Activated T-cell treated with anti-CD3 and anti-CD28 coated beads, Interleukin-2, amount 50 U/mL, for 48 hours (primary cell): ENCODE measurements at regions not wholly inside any gene's neighbourhood (a gene's known extent, or its start where the extent isn't known, plus 50 kb on each side); places are given as distances from the start of the nearest gene placed in this dataset.
"Not testable (repeated sequence)": the region's sequence is repeated elsewhere in the genome, so short reads cannot be mapped to it uniquely, and the experiment has no call there.

Source experiments
- DNase-seq, 2 experiments: peaks; one replicate each; pipeline ENCODE4 v3.0.0-alpha.2; 2020

GRCh38 chr21:17676930-17677329 lies 64.2 kb upstream of the BTG3 start:
- DNase-seq: not testable (repeated sequence)

- no peak for DNase-seq
These were observed 61.4 kb upstream of the BTG3 start for GRCh38 chr21:17674106-17674505.

- DNase-seq: no peak
These were observed 60.7 kb upstream of the BTG3 start for GRCh38 chr21:17673261-17674020.

- DNase-seq: no peak
These were observed 59.0 kb upstream of the BTG3 start for GRCh38 chr21:17671733-17672132.

GRCh38 chr21:17668479-17669140 lies 55.9 kb upstream of the BTG3 start:
- DNase-seq: no peak

- no peak for DNase-seq
These were observed 54.6 kb upstream of the BTG3 start for GRCh38 chr21:17667256-17667655.
